CD4-positive, alpha-beta T cell (primary cell): ENCODE measurements at regions not wholly inside any gene's neighbourhood (a gene's known extent, or its start where the extent isn't known, plus 50 kb on each side); places are given as distances from the start of the nearest gene placed in this dataset.

Source experiments
- ATAC-seq: fragments of 200-7000 bp; cut with Tn5 transposase; one replicate; pipeline ENCODE4 v1.10.0; 2022; ENCODE audit warnings: mild to moderate bottlenecking; ENCODE audit not compliant: poor library complexity
- CTCF ChIA-PET: fragments of 350-600 bp; sonication (Branson Sonifier 250); formaldehyde crosslinking; loops from one replicate; lab custom pipeline; 2021; ENCODE audit warnings: antibody characterized with exemption, inconsistent platforms; lab: Charles Lee
- POLR2A ChIA-PET: fragments of 350-600 bp; sonication (Branson Sonifier 250); formaldehyde crosslinking; loops from one replicate; lab custom pipeline; 2021; ENCODE audit warnings: antibody characterized with exemption, inconsistent platforms; lab: Charles Lee
- DNase-seq, 14 experiments: peaks; one replicate each; pipeline ENCODE4 v3.0.0-alpha.2; 2013 to 2020; ENCODE audit warnings: mixed read lengths in 2 of 14
- H3K27ac ChIP-seq, 2 donors: one replicate each; pipeline versions ENCODE4 v1.5.1 to v1.7.0; 2013; ENCODE audit warnings: low read length in 2 of 2, low read depth in 1 of 2, mild to moderate bottlenecking in 1 of 2
- H3K27me3 ChIP-seq, 2 experiments: 1 replicate in 1 of 2; 2 replicates in 1 of 2; pipeline versions ENCODE4 v1.6.1 to v1.7.0; 2013; ENCODE audit warnings: low read length in 2 of 2, control low read depth in 1 of 2, mild to moderate bottlenecking in 1 of 2, moderate library complexity in 1 of 2; ENCODE audit not compliant: insufficient read depth in 2 of 2, control insufficient read depth in 1 of 2
- H3K36me3 ChIP-seq: one replicate; pipeline ENCODE4 v1.6.1; 2013; ENCODE audit warnings: low read length, control low read depth; ENCODE audit not compliant: insufficient read depth
- H3K4me1 ChIP-seq: one replicate; pipeline ENCODE4 v1.6.1; 2013; ENCODE audit warnings: low read length, control low read depth; ENCODE audit not compliant: insufficient read depth
- H3K4me3 ChIP-seq: one replicate; pipeline ENCODE4 v1.5.1; 2013; ENCODE audit warnings: mild to moderate bottlenecking, low read length, moderate library complexity
- H3K9me3 ChIP-seq, 2 experiments: 1 replicate in 1 of 2; 2 replicates in 1 of 2; pipeline versions ENCODE4 v1.6.1 to v1.7.0; 2013; ENCODE audit warnings: low read length in 2 of 2, mild to moderate bottlenecking in 2 of 2, control low read depth in 1 of 2, moderate library complexity in 1 of 2; ENCODE audit not compliant: control insufficient read depth in 1 of 2, insufficient read depth in 1 of 2
- H3K27ac Mint-ChIP-seq: one replicate; pipeline ENCODE4 v1.8.0; 2020; ENCODE audit warnings: mixed read lengths
- H3K27me3 Mint-ChIP-seq: one replicate; pipeline ENCODE4 v1.8.0; 2021; ENCODE audit warnings: mixed read lengths
- H3K36me3 Mint-ChIP-seq: one replicate; pipeline ENCODE4 v1.8.0; 2021; ENCODE audit warnings: low read depth, mixed read lengths
- H3K4me1 Mint-ChIP-seq: one replicate; pipeline ENCODE4 v1.8.0; 2021; ENCODE audit warnings: low read depth, mixed read lengths
- H3K4me3 Mint-ChIP-seq: one replicate; pipeline ENCODE4 v1.8.0; 2020; ENCODE audit warnings: mild to moderate bottlenecking, mixed read lengths
- H3K9me3 Mint-ChIP-seq: one replicate; pipeline ENCODE4 v1.8.0; 2020; ENCODE audit warnings: mixed read lengths
- CTCF ChIP-seq: fragments of 200-600 bp; IDR thresholded peaks from one replicate; pipeline ENCODE4 v1.8.0; 2022; ENCODE audit warnings: antibody characterized with exemption, mild to moderate bottlenecking
- intact Hi-C, 2 experiments: fragments of 100-400 bp; cut with DNase I in 1 of 2; cut with micrococcal nuclease in 1 of 2; formaldehyde crosslinking; loops; one replicate each; pipeline versions ENCODE4 v1.15.1 to v1.9.0; 2023 to 2025; cut with DNase I, micrococcal nuclease

DNA sequence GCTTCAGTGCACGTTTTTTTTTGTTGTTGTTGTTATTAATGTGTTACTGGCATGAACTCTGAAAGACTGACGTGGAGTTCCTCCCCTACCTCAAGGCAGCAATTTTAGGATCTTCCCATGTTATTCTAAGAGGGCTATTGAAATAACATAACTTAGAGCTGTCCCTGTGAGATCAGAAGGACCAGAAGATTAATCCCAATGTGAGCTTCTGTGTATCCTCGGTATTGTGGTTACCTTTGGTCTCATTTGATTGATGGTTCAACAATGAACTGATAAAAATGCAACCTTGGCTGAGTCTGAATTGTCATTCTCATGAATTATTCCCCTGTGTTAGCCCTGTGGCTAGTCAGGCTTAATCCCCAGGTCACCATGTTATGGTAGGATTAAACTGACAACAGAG is 394.1 kb downstream of the TRIB2 start:
- CTCF ChIA-PET = no interaction called here
- H3K4me1 Mint-ChIP-seq = no peaks in the 10 kb centered on the region
- Histone ChIP-seq H3K36me3 (no peaks in the 10 kb centered on the region), H3K27ac (no peak overlapping the region), H3K9me3 (no peaks in the 10 kb centered on the region), H3K27me3 (peaks cover 0 to 5% of the 10 kb centered on the region in 2 experiments), H3K4me1 (no peaks in the 10 kb centered on the region), H3K4me3 (no peak overlapping the region)
- no peak for ATAC-seq
- H3K4me3 Mint-ChIP-seq = no peak overlapping the region
- H3K27ac Mint-ChIP-seq = no peak overlapping the region
- H3K36me3 Mint-ChIP-seq = no peaks in the 10 kb centered on the region
- no peaks in the 10 kb centered on the region for H3K9me3 Mint-ChIP-seq
- POLR2A ChIA-PET = no interaction called here
- TF ChIP-seq CTCF = no peak
- peaks cover 24% of the 10 kb centered on the region for H3K27me3 Mint-ChIP-seq
- no peak for DNase-seq
- intact Hi-C loops = no loop called here

DNA sequence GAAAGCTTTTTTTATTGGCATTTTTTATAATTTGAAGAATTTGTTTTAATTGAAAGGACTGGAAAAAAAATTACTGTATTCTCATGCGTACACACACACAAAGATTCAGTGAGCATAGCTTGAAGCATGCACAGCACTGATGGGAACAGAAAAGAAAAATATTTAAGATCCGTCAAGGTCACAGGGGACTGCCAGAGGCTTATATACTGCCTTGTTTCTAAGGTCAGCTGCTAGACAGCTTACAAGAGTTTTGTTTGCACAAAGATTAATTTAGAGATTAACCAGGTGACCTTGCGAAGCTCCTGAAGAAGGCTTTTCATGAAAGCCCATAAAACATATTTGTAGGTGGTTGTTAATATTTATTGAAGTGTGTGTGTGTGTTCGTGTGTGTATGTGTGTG is 396.3 kb downstream of the TRIB2 start:
- no peaks in the 10 kb centered on the region for H3K36me3 Mint-ChIP-seq
- no peak for TF ChIP-seq CTCF
- CTCF ChIA-PET = interaction anchor here (1.6 kb wide), 1 partner anchor 10 kb away, joined by 4 read pairs; no protein-coding TSS in a partner anchor
- no peaks in the 10 kb centered on the region for H3K4me1 Mint-ChIP-seq
- no peak overlapping the region for H3K4me3 Mint-ChIP-seq
- Histone ChIP-seq H3K27ac (no peak overlapping the region), H3K4me3 (no peak overlapping the region), H3K4me1 (no peaks in the 10 kb centered on the region), H3K27me3 (peaks cover 0 to 5% of the 10 kb centered on the region in 2 experiments), H3K9me3 (no peaks in the 10 kb centered on the region), H3K36me3 (no peaks in the 10 kb centered on the region)
- no peaks in the 10 kb centered on the region for H3K9me3 Mint-ChIP-seq
- peaks cover 24% of the 10 kb centered on the region for H3K27me3 Mint-ChIP-seq
- H3K27ac Mint-ChIP-seq = no peak overlapping the region
- intact Hi-C loops = no loop called here
- POLR2A ChIA-PET = interaction anchor here (0.8 kb wide), 1 partner anchor 10 kb away, joined by 3 read pairs; no protein-coding TSS in a partner anchor
- no peak for ATAC-seq
- DNase-seq = no peak

DNA sequence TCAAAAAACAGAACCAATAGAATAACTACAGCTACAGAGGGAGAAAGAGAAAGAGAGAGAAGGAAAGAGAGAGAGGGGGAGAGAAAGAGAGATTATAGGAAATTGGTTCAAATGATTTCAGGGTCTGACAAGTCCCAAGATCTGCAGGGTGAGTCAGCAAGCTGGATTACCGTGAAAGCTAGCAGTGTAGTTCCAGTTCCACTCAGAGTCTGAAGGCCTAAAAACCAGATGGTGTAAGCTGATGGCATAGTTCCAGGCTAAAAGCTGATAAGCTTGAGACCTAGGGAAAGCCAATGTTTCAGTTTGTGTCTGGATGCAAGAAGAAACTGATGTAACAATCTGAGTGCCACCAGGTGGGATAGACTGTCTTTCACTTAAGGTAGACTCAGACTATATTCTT is 397.7 kb downstream of the TRIB2 start:
- intact Hi-C loops = no loop called here
- Histone ChIP-seq H3K4me1 (no peaks in the 10 kb centered on the region), H3K27me3 (no peaks in the 10 kb centered on the region), H3K9me3 (no peaks in the 10 kb centered on the region), H3K27ac (no peak overlapping the region), H3K4me3 (no peak overlapping the region), H3K36me3 (no peaks in the 10 kb centered on the region)
- Mint-ChIP-seq H3K4me1 (no peaks in the 10 kb centered on the region), H3K27ac (no peak overlapping the region), H3K27me3 (peaks cover 23% of the 10 kb centered on the region), H3K4me3 (no peak overlapping the region), H3K36me3 (no peaks in the 10 kb centered on the region), H3K9me3 (no peaks in the 10 kb centered on the region)
- ATAC-seq = no peak
- CTCF ChIA-PET = no interaction called here
- no peak for DNase-seq
- TF ChIP-seq CTCF = no peak
- POLR2A ChIA-PET = no interaction called here
